GM21786 (cell line): ENCODE measurements at regions not wholly inside any gene's neighbourhood (a gene's known extent, or its start where the extent isn't known, plus 50 kb on each side); places are given as distances from the start of the nearest gene placed in this dataset.
"Not testable (repeated sequence)": the region's sequence is repeated elsewhere in the genome, so short reads cannot be mapped to it uniquely, and the experiment has no call there.

Source experiments
- ATAC-seq: cut with Tn5 transposase; IDR thresholded peaks from one replicate; pipeline ENCODE4 v1.9.1; 2021; ENCODE audit not compliant: unreplicated experiment

GRCh38 chr5:26419987-26420386 lies 618.4 kb downstream of the CDH9 start:
- no peak for ATAC-seq

GRCh38 chr5:26416911-26417310 lies 621.5 kb downstream of the CDH9 start:
- no peak for ATAC-seq

DNA sequence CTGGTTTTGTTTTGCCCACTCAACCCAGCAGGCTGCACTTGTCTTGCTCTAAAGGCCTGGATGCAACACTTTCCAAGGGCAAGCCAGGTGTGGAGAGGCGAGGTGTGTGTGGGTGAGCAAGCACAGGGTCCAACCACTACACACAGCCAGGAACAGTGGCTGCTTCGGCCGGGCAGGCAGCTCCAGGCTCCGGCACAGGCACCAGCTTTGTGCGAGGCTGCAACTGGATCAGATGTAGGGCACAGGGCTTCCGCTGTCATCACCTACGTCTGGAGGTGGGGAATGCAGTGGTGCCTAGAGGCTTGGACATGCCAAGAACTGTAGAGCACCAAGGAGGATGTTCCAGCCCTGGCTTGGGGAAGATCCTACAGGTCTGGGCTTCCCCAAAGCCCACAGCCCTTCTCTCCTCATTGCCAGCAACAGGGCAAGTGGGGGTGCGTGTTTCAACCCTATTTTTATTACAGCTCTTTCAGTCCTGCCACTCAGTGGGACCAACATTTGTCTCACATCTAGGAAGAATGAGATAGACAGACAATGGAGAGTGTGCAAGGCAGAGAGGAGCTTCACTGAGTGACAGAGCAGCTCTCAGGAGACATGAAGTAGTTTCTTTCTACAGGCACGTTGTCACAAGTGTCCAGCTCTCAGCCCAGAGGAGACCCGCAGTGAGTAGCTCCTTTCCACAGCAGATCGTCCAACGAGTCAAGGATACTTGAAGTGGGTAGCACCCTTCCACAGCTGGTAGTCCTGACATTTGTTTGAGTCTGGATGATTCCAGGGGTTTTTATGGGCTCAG lies 622.2 kb downstream of the CDH9 start:
- ATAC-seq = no peak

GRCh38 chr5:26390608-26391007 lies 647.8 kb downstream of the CDH9 start:
- no peak for ATAC-seq

GRCh38 chr5:26388976-26389375 lies 649.4 kb downstream of the CDH9 start:
- no peak for ATAC-seq

DNA sequence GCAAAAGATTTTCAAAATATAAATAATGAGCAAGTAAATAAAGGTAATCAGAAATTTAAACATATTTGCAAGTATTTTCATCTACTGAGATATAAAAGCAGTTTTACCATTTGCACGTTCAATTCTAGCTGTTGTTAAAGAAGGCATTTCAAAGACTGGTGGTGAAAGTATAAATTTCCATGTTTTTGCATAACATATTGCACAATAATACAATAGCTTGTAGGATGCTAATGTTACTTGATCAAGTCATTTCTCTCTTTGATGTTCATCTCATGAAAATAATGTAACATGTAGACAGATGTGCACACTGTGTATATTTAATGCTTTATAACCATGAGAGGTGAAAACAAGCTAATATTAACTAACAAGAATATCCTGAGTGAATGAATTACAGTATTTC lies 651.9 kb downstream of the CDH9 start:
- no peak for ATAC-seq

DNA sequence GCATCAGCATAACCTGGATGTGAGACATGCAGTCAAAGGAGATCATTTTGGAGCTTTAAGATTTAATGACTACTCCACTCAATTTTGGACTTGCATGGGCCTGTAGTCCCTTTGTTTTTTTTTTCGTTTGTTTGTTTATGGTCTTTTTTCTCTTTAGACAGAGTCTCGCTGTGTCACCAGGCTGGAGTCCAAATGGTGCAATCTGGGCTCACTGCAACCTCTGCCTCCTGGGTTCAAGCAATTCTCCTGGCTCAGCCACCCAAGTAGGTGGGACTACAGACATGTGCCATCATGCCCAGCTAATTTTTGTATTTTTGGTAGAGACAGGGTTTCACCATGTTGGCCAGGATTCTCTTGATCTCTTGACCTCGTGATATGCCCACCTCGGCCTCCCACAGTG lies 673.8 kb downstream of the CDH9 start:
- not testable (repeated sequence) for ATAC-seq

DNA sequence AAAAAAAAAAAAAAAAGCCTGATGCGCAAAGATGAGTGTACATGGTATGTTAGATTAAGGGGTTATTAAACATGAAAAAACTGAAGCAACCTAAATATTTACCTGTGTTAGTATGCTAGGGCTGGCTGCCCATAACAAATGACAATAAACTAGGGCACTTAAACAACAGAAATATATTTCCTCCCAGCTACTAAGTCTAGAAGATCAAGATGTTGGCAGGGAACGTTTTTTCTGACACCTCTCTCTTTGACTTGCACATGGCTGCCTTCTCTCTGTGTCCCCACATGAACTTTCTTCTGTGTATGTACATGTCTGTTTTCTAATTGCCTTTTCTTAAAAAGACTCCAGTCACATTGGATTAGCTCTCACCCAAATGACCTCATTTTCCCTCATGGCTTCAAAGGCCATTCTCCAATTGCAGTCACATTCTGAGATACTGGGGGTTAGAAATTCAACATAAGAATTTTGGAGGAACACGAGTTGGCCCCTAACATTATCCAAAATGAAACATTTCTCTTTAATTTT lies 694.5 kb downstream of the CDH9 start:
- no peak for ATAC-seq

DNA sequence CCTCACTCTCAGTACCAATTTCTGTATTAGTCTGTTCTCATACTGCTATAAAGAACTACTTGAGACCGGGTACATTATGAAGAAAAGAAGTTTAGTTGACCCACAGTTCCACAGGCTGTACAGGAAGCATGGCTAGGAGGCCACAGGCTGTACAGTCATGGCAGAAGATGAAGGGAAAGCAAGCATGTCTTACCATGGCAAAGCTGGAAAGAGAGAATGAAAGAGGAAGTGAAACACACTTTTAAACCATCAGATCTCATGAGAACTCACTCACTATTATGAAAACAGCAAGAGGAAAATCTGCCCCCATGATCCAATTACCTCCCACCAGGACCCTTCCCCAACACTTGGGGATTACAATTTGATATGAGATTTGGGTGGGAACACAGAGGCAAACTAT lies 698.8 kb downstream of the CDH9 start:
- no peak for ATAC-seq

- no peak for ATAC-seq
Observed at GRCh38 chr5:26329562-26330189, 708.7 kb downstream of the CDH9 start.

DNA sequence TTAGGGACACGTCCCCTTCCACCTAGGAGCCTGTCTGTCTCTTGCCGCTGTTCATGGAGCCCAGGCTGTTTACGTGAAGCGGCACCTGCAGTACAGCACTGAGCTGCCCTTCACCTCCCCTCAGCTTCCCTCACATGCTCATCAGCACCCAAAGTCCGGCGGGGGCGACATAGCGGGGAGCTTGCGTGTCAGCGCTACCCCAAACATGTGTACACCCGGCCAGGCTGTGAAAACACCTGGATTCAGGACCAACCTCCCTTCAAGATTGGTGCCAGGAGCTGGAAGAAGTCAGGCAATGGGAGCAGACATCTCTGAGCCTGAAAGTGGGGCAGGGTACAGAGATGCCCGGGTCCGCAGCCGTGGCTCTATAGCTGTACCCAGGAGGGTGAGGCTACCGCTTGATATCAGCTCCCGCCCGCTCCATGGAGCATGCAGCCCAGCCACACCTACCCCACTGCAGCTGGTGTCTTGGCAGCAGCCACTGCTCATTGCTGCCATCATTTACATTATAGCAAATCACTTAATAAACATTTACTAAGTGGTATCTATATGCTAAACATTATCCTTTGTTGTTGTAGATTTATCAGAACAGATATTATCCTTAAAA lies 712.1 kb downstream of the CDH9 start:
- no peak for ATAC-seq

- not testable (repeated sequence) for ATAC-seq
Observed at GRCh38 chr5:26325432-26325831, 713.0 kb downstream of the CDH9 start.

DNA sequence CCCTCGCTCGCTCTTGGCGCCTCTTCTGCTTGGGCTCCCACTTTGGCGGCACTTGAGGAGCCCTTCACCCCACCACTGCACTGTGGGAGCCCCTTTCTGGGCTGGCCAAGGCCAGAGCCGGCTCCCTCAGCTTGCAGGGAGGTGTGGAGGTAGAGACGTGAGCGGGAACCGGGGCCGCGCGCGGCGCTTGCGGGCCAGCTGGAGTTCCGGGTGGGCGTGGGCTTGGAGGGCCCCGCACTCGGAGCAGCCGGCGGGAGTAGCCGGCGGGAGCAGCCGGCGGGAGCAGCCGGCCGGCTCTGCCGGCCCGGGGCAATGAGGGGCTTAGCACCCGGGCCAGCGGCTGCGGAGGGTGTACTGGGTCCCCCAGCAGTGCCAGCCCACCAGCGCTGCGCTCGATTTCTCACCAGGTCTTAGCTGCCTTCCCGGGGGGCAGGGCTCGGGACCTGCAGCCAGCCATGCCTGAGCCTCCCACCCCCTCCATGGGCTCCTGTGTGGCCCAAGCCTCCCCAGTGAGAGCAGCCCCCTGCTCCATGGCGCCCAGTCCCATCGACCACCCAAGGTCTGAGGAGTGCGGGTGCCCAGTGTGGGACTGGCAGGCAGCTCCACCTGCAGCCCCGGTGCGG lies 714.0 kb downstream of the CDH9 start:
- not testable (repeated sequence) for ATAC-seq

DNA sequence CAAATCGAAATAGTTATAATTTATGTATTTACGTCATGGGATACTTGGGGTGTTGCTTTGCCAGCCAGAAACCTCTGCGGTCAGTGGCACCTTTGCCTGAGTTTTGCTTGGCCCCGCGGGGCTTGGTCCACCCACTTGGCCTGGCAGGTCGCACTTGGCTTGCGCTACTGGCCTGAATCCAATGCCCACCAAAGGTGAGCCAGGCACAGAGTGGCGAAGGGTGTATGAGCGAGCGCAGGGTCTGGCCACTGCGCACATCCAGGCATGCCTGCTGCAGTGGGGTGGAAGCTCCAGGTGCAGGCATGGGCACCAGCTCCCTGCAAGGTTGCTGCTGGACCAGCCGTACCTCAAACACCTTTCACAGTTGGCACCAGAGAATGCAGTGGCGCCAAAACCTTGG lies 714.6 kb downstream of the CDH9 start:
- no peak for ATAC-seq

GRCh38 chr5:26321278-26321677 lies 717.1 kb downstream of the CDH9 start:
- no peak for ATAC-seq

DNA sequence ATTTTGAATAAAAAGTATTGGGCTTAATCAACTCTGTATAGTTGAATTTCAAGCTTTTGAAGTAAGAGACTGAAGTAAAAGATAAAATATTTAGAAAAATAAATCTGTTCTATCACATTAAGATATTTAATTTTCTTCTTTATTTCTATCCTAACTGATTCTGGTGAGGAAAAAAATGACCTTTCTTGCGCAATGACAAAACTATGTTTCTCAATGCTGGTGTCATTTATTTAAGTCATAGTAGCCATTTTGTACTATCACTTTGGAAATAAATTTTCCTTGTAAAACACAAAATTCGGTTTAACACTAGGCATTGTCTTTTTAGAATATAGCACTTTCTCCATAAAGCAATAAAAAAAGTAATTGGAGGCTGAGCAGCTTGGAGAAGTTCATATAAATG lies 728.0 kb downstream of the CDH9 start:
- ATAC-seq = no peak

DNA sequence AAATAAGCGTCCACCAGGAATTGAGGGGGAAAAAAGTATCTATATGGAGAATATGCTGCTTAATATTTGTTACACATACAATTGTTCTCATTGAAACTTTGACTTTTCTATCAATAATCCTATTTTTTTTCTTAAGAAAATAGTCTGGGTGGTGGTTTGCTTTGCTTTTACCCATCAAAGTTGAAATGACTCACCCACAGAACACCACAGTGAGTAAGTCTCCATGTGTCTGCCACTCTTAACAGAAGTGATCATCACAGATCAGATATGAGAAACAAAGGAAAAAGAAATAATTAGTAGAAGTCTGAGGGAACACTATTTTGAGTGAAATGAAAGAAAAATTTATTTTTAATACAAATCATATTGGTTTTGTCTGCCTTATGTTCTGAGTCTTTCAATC lies 742.8 kb downstream of the CDH9 start:
- no peak for ATAC-seq

DNA sequence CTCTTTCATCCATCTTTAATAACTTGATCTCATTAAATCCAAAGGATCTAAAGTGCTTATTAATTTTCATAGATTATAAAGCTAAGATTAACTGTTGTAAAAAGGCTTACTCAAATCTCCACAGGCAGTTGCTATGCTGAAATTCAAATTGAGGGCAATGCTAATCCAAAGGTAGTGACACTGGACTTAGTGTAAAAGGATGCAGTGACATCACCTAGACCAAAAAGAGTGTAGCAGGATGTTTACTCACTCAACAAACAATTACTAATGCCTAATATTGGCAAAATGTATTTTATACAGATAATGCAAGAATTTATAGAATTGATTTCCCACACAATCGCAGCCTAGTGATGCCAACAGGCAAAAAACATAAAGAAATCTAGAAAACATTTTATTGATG lies 756.2 kb downstream of the CDH9 start:
- ATAC-seq = no peak

DNA sequence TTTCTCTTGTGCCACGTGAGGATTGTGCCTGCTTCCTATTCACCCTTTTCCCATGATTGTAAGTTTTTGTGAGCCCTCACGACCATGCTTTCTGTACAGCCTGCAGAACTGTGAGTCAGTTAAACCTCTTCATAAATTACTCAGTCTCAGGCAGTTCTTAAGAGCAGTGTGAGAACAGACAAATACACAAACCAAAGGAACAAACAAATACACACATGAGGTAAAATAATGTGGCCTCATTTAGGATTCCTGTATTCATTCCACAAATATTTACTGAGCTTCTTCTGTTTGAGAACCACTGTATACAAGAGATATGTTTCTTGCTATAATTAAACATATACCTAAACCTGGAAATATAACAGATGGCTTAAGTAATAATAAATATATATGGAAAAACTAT lies 760.3 kb downstream of the CDH9 start:
- no peak for ATAC-seq

- ATAC-seq = no peak
Observed at GRCh38 chr5:26259081-26259480, 779.3 kb downstream of the CDH9 start.

DNA sequence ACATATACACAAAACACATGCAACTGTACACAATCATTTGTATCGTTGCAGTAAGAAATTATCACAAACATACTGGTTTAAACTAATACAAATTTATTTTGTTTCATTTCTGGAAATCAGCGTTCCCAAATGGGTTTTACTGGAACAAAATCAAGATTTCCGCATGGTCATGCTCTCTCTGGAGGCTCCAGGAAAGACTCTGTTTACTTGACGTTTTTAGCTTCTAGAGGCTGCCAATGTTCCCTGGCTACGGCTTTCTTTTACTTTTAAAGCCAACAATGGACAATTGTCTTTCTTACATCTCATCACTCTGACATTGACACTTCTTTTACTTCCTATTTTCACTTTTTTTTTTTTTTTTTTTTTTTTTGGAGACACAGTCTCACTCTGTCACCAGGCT lies 793.1 kb downstream of the CDH9 start:
- ATAC-seq = no peak

GRCh38 chr5:26239588-26239987 lies 798.8 kb downstream of the CDH9 start:
- ATAC-seq = no peak
